Esophagus squamous epithelium (tissue), 5 donors: ENCODE measurements at regions not wholly inside any gene's neighbourhood (a gene's known extent, or its start where the extent isn't known, plus 50 kb on each side); places are given as distances from the start of the nearest gene placed in this dataset.

Source experiments
- DNase-seq: peaks from one replicate; lab custom pipeline; 2025; lab: John Stamatoyannopoulos, UW
- H3K27ac ChIP-seq, 4 donors: fragments of 200-600 bp; sonication (generic); one replicate each; pipeline ENCODE4 v1.5.1; 2016 to 2019; ENCODE audit warnings: mild to moderate bottlenecking in 1 of 4
- H3K27me3 ChIP-seq, 4 donors: fragments of 200-600 bp; sonication (generic); 1 replicate in 3 of 4; 2 replicates in 1 of 4; pipeline versions ENCODE4 v1.5.1 to v1.6.0; 2017 to 2021; ENCODE audit warnings: antibody characterized with exemption in 1 of 4
- H3K36me3 ChIP-seq, 3 donors: fragments of 200-600 bp; sonication (generic); one replicate each; pipeline ENCODE4 v1.5.1; 2016 to 2019
- H3K4me1 ChIP-seq, 3 donors: fragments of 200-600 bp; sonication (generic); one replicate each; pipeline ENCODE4 v1.5.1; 2017 to 2019
- H3K4me3 ChIP-seq, 4 donors: fragments of 200-600 bp; sonication (generic); 1 replicate in 3 of 4; 2 replicates in 1 of 4; pipeline ENCODE4 v1.5.1; 2016 to 2019; ENCODE audit warnings: mild to moderate bottlenecking in 2 of 4, moderate library complexity in 1 of 4
- H3K9me3 ChIP-seq, 3 donors: fragments of 200-600 bp; sonication (generic); one replicate each; pipeline ENCODE4 v1.5.1; 2016 to 2019
- POLR2A ChIP-seq, 4 donors: fragments of 450-650 bp; IDR thresholded peaks; one replicate each; pipeline ENCODE4 v1.6.1; 2017; ENCODE audit warnings: antibody characterized with exemption in 4 of 4, mild to moderate bottlenecking in 4 of 4, moderate library complexity in 3 of 4
- WGBS, 2 donors: methylation state at CpG; one replicate each; pipeline ENCODE4 v1.1.5; 2018; 5-methylcytosine and 5-hydroxymethylcytosine counted together
- intact Hi-C: fragments of 100-400 bp; cut with DNase I; formaldehyde crosslinking; loops from one replicate; pipeline ENCODE4 v1.15.0; 2022
- TF ChIP-seq, protein P1 (sequence below), 6 experiments: fragments of 450-650 bp in 4 of 6; fragments of 200-600 bp in 2 of 6; sonication (generic) in 2 of 6; IDR thresholded peaks; one replicate each; pipeline ENCODE4 v1.5.1; 2016 to 2019; ENCODE audit warnings: antibody characterized with exemption in 6 of 6, mild to moderate bottlenecking in 4 of 6, moderate library complexity in 4 of 6
- donor health status: DM: yes; HTN: yes; CAD: no.

DNA sequence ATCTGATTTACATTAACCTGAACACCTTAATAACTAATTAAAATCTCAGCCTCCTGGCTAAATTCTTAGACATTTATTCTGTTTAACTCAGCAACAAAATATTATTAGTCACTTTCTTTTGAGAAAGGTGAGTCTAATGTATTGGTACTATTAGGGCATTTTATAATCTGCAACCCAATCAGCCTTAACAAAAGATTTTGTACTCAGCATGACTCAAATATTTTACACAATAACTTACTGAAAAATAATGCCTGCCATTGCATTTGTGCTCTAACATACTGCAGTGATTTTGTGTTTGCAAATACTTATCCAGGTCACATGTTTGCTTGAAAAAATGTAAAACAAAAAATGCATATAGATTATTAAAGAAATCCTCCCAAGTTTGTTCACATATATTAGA is 1129.9 kb downstream of the TAF11L14 start:
- intact Hi-C loops = no loop called here

DNA sequence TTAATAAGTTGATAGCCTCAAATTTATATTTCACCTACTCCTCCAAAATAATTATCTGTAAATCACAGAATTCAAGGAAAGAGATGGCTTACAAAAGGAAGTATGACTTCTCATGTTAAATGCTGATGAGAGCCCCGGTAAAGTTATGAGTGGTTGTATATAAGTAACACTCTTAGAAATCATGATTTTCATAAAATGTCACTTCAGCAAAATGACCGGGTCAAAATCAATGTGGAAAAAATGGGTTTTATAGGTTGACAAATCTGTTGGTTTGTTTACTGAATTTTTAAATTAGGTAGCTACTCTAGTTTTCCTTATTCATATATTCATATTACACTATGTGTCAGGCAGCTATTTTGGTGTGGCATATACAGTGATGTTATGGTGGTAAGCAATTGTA is 1131.0 kb downstream of the TAF11L14 start:
- WGBS, 2 donors = 93 to 96% methylated on average over 2 of the region's 2 CpGs
- Histone ChIP-seq H3K27me3 (no peaks in the 10 kb centered on the region), H3K36me3 (no peaks in the 10 kb centered on the region), H3K9me3 (no peaks in the 10 kb centered on the region), H3K4me3 (no peak overlapping the region), H3K27ac (no peak overlapping the region), H3K4me1 (no peaks in the 10 kb centered on the region)
- TF ChIP-seq, protein P1, sequence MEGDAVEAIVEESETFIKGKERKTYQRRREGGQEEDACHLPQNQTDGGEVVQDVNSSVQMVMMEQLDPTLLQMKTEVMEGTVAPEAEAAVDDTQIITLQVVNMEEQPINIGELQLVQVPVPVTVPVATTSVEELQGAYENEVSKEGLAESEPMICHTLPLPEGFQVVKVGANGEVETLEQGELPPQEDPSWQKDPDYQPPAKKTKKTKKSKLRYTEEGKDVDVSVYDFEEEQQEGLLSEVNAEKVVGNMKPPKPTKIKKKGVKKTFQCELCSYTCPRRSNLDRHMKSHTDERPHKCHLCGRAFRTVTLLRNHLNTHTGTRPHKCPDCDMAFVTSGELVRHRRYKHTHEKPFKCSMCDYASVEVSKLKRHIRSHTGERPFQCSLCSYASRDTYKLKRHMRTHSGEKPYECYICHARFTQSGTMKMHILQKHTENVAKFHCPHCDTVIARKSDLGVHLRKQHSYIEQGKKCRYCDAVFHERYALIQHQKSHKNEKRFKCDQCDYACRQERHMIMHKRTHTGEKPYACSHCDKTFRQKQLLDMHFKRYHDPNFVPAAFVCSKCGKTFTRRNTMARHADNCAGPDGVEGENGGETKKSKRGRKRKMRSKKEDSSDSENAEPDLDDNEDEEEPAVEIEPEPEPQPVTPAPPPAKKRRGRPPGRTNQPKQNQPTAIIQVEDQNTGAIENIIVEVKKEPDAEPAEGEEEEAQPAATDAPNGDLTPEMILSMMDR (IDR thresholded peaks at IDR 0.05) = no peak
- TF ChIP-seq POLR2A (IDR thresholded peaks at IDR 0.05) = no peak
- intact Hi-C loops = no loop called here
- no peak for DNase-seq

More for the DNA sequence above, 1129.9 kb downstream of the TAF11L14 start:
- no peaks in the 10 kb centered on the region for H3K36me3 ChIP-seq
- H3K4me1 ChIP-seq = no peaks in the 10 kb centered on the region
- H3K9me3 ChIP-seq = no peaks in the 10 kb centered on the region
- no peak for TF ChIP-seq POLR2A (IDR thresholded peaks at IDR 0.05)
- TF ChIP-seq, protein P1 (IDR thresholded peaks at IDR 0.05) = no peak
- no peak overlapping the region for H3K4me3 ChIP-seq
- no peak overlapping the region for H3K27ac ChIP-seq
- no peak for DNase-seq
- no peaks in the 10 kb centered on the region for H3K27me3 ChIP-seq

DNA sequence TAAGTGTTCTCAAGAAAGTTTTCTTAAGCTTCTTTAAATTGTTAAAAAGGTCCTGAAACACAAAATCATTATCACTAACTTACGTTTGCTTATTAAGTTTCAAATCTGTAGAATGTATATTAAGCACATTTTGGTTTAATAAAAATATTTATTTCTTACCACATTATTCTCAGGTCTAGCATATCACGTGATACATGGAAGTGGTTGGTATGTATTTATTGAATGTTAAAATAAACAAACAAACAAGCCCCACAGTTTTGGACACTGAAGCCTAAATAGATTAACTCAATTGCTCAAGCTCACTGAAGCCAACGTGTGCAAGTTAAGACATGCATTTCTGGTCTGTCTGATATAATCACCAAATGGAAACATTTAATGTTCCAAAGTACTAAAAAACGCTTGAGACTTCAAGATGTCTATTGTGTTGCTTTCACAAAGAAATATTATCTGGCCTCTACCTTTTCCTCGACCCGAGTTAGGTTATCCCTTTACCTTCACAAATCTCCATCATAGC is 1136.9 kb downstream of the TAF11L14 start:
- no peaks in the 10 kb centered on the region for H3K27me3 ChIP-seq
- TF ChIP-seq, protein P1 (IDR thresholded peaks at IDR 0.05) = no peak
- TF ChIP-seq POLR2A (IDR thresholded peaks at IDR 0.05) = no peak
- 57 to 58% methylated on average over 6 of the region's 6 CpGs for WGBS, 2 donors

DNA sequence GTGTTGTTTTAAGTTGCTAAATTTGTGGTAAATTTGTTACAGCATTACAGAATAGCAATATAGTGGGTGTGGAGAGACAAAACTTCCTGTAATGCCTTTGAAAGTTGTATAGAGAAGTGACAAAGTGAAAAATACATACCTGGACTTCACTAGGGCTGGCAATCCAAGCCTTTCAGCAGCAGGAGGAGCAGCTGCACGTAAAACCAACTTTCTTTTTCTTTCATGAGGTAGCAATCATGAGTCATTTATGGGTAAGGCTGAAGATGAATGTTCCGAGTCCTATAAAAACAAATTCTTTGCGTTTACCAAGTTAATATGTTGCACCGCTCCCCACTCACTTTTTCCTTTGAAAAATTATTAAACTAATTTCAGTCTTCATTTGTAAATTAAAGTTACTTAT is 1138.2 kb downstream of the TAF11L14 start:
- Histone ChIP-seq H3K4me1 (peaks cover 0 to 4% (median 0%) of the 10 kb centered on the region in 3 donors), H3K36me3 (no peaks in the 10 kb centered on the region), H3K27ac (no peak overlapping the region), H3K9me3 (no peaks in the 10 kb centered on the region), H3K27me3 (no peaks in the 10 kb centered on the region), H3K4me3 (peak overlapping the region in 1 of 4 donors; percentile 1)
- DNase-seq = no peak
- 14 to 16% methylated on average over 4 of the region's 4 CpGs for WGBS, 2 donors
- TF ChIP-seq, protein P1 (IDR thresholded peaks at IDR 0.05) = peak in 4 of 6 experiments; percentile 19 to 59 (median 34)
- no peak for TF ChIP-seq POLR2A (IDR thresholded peaks at IDR 0.05)
- intact Hi-C loops = no loop called here

More for the DNA sequence above, 1136.9 kb downstream of the TAF11L14 start:
- no peak overlapping the region for H3K4me3 ChIP-seq
- H3K27ac ChIP-seq = no peak overlapping the region
- H3K36me3 ChIP-seq = no peaks in the 10 kb centered on the region
- H3K4me1 ChIP-seq = peaks cover 0 to 4% (median 0%) of the 10 kb centered on the region in 3 donors
- intact Hi-C loops = no loop called here
- no peaks in the 10 kb centered on the region for H3K9me3 ChIP-seq
- DNase-seq = no peak

DNA sequence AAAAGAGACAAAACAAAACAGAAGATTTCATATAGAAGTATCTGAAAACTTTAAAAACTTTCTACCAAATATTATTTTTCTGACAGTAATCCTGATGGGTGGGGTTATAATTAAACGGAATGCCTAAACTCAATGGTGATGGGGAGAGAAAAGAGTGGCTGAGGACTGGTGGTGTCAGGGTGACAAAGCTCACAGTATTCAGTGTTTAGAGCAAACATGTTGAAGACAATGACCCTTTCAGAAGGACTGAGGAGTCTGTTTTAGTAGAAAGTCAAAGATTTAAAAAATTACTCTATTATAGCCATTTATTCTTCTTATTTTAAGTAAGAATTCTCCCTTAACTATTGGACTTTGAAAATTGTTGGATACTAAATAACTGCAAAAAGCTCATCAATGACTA is 1144.0 kb downstream of the TAF11L14 start:
- no peak for DNase-seq
- Histone ChIP-seq H3K4me1 (no peaks in the 10 kb centered on the region), H3K4me3 (no peak overlapping the region), H3K36me3 (no peaks in the 10 kb centered on the region), H3K27me3 (no peaks in the 10 kb centered on the region), H3K27ac (no peak overlapping the region), H3K9me3 (no peaks in the 10 kb centered on the region)
- 48 to 65% methylated on average over 1 of the region's 1 CpG for WGBS, 2 donors
- intact Hi-C loops = no loop called here
- TF ChIP-seq POLR2A (IDR thresholded peaks at IDR 0.05) = no peak
- TF ChIP-seq, protein P1 (IDR thresholded peaks at IDR 0.05) = no peak
